ENCODE measurements at regions not wholly inside any gene's neighbourhood (a gene's known extent, or its start where the extent isn't known, plus 50 kb on each side); places are given as distances from the start of the nearest gene placed in this dataset.

- TF ChIP-seq, protein P1, sequence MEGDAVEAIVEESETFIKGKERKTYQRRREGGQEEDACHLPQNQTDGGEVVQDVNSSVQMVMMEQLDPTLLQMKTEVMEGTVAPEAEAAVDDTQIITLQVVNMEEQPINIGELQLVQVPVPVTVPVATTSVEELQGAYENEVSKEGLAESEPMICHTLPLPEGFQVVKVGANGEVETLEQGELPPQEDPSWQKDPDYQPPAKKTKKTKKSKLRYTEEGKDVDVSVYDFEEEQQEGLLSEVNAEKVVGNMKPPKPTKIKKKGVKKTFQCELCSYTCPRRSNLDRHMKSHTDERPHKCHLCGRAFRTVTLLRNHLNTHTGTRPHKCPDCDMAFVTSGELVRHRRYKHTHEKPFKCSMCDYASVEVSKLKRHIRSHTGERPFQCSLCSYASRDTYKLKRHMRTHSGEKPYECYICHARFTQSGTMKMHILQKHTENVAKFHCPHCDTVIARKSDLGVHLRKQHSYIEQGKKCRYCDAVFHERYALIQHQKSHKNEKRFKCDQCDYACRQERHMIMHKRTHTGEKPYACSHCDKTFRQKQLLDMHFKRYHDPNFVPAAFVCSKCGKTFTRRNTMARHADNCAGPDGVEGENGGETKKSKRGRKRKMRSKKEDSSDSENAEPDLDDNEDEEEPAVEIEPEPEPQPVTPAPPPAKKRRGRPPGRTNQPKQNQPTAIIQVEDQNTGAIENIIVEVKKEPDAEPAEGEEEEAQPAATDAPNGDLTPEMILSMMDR (conservative IDR thresholded peaks at IDR 0.05; ENCODE audit: low read length), result no peak
- TF ChIP-seq EZH2phosphoT487 (IDR thresholded peaks at IDR 0.05; ENCODE audit: borderline replicate concordance, low read depth, low read length), result no peak
These were observed 105.7 kb upstream of the MGAT5 start for GRCh38 chr2:134148172-134148571.
